ENCODE measurements at regions not wholly inside any gene's neighbourhood (a gene's known extent, or its start where the extent isn't known, plus 50 kb on each side); places are given as distances from the start of the nearest gene placed in this dataset.

DNA sequence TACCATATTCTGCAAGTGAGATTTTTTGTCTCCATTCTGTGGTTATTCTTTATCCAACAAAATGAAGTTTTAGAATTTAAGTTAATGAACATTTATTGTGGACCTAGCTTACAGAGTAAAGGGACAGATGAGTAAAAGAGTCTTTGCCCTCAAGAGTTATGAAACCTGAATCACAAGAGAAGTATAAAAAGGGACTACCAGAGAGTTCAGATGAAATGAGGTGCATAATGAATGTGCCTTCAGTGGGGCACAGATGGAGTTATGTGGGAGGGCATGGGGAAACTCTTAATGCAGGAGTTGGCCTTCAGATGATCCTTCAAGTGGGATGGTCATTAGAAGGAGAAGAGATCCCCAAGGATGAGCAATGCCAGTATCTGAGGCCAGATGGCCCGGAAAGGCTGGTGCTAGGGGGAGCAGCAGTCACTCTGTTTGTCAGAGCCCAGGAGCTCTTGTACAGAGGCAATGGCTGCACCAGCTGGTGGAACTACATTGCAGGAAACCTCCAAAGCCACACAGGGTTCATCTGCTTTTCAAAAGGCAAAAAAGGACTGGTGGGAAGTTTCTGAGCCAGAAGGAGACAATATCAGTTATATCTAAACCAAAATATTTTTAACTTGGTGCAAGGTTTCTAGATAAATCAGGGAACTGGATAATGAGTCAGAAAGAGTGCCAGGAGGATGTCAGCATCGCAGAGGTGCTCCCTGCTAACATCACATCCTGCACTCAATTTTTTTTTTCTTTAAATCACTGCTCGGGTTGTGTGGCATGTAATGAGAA, 162.0 kb downstream of the KLF6 start:
- no peak for DNase-seq

DNA sequence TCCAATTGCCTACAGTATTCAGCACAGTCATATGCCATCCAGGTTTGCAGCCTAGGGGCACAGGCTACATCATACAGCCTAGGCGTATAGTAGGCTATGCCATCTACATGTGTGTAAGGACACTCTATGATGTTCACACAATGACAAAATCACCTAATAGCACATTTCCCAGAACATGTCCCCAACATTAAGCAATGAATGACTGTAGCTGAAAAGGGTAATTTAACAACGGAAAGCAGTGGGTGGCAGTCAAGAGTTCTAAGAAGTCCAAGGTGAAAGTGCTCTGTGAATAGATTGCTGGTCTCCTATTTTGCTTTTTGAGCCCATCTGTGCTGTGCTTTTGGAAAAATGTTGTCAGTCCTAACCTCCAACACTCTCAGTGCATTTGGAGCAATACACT, 162.6 kb downstream of the KLF6 start:
- peak; percentile 12 for DNase-seq

DNA sequence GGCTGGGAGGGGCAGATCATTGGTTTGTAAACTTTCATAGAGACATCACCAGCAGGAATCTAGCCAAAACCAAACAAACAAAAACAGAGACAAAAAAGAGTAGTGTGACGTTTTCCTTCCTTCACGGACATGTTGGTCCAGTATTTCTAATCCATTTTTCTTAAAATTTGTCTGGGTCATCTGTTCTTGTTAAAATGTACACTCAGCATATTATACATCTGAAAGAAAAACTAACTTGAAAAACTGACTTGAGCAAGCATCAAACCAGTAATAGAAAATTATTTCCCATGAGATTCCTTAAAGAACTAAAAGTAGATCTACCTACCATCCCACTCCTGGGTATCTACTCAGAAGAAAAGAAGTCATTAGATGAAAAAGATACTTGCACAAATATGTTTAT, 164.2 kb downstream of the KLF6 start:
- DNase-seq, result no peak

DNA sequence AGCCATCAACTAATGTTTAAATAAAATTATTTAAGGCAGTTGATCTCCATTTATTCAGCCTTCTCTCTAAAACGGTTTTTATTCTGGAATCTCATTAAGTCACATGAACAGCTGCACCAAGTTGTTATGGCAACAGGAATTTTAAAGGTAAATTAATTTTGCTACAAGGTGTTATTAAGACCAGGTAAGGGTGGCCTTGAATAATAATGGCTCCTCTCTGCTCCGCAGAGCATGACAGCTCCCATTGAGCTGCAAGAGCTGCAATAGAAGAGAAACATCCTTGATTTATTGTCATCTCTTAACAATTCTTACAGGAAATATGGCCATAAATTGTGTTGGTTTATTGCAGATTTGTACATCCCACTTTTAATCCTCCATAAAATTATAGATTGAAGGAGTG, 165.8 kb downstream of the KLF6 start:
- DNase-seq, result no peak

DNA sequence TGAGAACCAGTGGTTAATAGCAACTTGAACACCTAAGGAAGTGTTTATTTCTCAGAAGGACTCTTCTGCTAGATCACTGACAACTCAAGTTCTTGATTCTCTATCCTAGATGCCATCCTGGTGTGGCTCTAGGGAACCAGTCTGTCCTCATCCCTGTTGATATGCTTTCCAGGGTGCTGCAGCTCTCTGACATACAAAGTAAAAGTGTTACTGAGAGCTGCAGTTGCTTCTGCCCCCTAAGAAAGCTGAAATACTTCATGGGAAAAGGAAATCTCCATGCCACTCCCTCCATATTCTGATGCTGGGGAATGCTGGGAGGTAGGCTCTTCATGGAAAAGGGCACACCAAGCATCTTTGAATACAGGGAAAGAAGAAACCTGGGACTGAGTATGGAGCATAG, 168.1 kb downstream of the KLF6 start:
- DNase-seq, result no peak

DNA sequence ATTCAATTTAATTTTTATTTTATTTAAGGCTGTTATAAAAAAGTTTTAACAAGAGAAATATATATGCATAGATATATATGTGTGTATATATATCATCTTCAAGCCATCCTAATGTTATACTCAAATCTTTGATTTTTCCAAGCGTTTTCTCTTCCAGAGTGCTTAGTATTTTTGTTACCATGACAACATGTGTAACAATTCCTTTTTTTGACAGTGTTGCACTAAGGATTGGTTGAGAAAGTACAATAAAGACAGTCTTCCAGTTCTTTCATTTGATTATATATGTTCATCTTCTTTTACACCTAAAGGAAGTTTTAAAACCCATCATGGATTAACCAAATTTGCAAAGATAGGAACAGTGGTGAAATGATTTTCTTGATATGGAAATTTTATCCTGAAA, 171.7 kb downstream of the KLF6 start:
- DNase-seq, result no peak

DNA sequence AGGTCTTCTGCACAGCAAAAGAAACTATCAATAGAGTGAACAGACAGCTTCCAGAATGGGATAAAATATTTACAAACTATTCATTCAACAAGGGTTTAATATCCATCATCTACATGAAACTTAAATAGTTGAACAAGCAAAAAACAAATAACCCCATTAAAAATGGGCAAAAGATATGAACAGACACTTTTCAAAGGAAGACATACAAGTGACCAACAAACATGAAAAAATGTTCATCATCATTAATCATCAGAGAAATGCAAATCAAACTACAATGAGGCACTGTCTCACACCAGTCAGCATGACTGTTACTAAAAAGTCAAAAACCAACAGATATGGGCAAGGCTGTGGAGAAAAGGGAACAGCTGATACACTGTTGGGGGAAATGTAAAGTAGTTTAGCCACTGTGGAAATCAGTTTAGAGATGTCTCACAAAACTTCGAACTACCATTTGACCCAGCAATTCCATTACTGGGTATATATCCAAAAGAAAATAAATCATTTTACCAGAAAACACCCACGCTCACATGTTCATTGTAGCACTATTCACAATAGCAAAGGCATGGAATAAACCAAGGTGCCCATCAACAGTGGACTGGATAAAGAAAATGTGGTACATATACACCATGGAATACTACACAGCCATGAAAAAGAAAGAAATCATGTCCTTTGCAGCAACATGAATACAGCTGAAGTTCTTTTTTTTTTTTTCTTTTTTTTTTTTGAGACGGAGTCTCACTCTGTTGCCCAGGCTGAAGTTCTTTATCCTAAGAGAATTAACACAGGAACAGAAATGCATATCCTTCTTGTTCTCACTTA, 172.6 kb downstream of the KLF6 start:
- DNase-seq, result no peak

DNA sequence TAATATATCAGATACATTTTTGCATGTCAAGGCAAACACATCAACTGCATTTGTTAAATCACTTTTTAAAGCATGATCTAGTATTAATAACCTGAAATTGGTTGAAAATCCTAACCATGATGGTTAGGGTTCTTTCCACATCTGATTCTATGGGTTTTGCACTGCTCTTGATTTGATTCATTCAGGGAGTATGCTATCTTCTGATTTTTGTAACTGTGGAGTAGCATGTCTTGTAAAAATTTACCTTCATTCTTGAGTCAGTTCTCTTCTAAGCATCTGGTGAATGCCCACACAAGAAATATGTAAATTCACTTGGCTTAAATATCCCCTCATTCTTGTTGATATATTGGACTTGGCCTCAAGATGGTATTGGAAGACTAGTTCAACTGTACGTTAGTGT, 178.7 kb downstream of the KLF6 start:
- DNase-seq, result no peak

DNA sequence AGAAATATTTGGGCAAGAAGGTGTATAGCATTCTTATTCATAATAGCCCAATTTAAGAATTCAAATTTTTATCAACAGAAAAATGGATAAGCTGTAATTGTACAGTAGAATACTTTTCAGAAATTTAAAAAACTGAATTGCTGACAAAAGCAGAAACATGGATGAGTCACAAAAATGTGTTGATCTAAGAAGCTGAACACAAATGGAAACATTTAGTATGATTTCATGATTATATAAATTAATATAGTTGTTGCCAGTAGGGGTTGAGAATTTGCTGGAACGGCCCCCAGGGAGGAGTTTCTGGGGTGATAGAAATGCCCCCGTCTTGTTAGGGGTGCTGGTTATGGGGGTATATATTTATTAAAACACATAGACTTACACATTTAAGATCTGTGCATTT, 179.1 kb downstream of the KLF6 start:
- DNase-seq, result no peak

DNA sequence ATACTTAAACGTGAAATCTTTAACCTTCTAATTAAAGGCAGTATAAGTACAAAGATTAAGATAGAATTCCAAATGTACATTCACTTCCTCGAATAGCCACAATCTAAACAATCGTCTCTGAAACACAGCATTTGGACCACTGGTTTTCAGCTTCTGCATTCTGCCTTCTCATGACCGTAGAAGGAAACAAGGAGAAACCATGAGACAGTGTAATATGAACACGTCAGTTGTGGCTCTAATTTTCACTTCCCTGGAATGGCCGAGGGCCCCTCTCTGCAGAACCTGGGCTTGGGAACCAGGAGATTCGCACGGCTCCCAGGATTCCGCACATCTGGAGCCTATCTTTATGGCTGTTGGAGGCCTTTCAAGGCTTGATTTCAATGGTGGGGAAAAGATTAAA, 189.3 kb downstream of the KLF6 start:
- DNase-seq, result no peak

DNA sequence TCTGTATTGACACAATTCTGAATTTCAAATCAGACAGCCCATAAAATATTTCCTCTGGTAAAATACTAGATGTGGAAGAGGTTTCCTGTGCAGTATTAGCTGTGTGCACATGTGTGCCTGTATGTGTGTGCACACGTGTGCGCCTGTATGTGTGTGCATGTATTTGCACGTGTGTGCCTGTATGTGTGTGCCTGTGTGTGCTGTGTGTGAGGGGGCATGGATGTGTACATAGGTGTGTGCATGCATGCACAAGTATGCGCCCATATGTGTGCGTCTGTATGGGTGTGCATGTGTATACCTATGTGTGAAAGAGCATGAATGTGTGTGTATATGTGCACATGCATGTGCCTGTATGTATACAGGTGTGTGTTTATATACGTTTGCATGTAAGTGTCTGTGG, 191.4 kb downstream of the KLF6 start:
- no peak for DNase-seq

DNA sequence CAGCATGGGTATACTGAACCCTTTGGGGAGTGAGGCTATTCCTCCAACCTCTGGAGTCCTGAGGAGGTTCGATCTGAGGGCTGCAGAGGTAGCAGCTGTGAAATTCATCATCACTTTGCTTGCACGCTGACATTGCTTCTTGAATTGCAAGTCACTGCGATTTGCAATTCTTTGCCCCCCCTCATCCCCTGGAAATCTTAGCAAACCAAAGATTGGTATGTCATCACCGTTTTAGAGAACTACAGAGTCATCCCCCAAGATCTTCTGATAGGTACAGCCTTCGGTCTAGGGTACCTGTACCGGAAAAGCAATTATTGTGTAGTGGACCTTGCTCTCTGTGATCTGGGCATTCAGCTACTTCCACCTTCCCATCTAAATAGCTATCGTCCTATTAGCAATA, 192.6 kb downstream of the KLF6 start:
- DNase-seq, result peak; percentile 16

DNA sequence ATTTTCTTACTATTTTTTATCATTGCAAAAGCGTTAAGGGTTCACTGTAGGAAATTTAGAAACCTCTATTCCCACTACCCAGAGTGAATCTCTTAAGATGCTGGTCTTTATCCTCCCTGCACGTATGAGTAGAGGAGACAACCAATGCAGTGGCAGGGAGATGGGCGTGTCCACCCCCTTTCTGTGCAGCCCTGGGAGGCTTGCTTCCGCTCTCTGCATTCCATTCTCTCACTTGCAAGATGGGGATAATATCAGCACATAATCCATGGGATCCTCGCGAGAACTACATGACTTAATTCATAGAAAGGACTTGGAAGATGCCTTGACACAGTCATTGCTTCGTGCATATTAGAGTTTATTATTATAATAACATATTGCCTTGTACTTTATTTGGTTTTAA, 196.2 kb downstream of the KLF6 start:
- DNase-seq, result no peak

DNA sequence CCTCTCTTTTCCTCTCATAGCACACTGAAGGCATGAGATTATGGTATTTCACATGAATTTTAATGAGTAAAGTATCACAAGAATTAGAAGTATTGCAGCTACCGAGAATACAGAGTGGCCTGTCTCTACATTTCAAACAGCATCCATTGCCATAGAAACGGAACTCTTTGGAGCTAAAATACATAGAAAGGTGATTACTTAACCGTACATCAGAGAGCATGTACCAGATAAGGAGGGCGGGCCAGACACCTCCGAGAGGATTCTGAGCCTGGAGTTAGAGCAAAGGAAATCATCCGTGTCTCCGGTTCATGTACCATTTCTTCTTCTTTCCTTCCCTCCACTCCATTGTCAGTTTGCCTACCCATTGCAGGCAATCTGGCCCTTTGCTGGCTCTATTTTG, 196.7 kb downstream of the KLF6 start:
- DNase-seq, result no peak

DNA sequence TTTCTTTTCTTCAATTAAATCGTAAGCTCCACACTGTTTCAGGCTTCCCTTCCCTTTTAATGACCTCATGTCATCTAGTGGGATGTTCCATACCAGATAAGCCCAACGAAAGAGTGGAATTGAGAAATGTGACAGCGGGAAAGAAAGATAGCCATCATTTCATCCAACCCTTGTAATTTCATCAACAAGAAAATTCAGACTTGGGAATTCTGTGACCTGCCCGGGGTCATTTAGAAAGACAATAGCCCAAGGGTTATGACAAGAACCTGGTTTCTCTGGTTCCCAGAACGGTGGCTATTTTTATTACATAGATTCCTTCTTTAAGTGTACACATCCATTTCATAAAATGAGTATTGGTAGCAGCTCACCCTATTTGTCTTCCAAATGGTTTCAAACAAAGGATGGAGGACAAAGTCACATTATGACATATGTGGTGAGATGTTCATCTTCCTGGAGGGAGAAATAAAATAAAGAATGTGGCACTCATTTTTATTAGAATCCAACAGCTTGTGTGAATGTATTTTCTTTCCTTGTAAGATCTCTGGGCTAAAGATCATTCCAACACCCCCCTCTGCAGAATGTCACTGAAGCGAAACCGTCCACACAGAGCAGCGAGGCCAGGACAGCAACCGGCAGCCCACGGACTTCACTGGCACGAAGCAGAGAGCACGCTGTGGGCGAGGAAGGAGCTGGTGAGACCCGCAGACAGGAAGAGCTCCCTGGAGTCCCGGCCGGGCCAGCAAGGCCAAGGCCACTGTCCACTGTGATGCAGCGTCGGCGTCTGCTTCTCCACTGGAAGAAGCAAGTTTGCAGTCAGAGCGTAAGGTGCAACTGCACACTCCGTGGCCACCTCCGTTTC, 199.9 kb downstream of the KLF6 start:
- DNase-seq, result no peak

DNA sequence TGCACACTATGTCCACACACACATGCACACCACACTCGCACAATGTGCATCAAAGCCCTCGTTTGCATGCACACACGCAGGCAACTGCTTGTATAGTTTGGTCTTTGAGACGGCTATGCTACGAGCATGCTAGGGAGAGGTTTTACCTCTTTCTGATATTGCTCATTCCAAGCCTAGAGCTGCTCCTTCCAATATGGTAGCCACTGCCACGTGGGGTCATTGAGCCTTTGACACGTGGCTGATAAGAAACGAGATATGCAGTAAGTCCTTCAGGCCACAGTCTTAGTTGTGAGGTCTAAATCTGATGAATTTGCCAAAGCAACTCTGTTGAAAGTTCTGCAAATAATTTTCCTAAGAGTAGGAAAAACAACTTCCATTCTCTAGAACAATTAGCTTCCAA, 204.4 kb downstream of the KLF6 start:
- DNase-seq, result no peak

DNA sequence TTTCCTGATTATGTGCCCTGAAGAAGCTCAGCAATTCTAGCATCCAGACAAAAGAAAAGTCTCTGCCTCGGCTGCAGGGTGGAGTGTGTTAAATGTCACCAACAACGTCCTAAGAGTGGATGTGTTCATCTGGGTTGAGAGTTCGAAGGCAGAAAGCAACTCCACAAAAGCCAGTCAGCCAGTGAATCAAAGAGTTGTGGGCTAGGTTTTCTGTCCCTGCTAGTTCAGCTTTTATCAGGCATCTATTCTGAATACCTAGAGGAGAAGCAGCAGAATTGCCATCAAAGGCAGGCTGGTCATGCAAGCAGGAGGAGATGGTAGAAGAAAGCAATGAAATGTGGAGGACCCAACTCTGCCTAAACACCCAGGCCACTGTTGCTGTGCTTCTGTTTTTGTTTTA, 205.2 kb downstream of the KLF6 start:
- DNase-seq, result no peak

DNA sequence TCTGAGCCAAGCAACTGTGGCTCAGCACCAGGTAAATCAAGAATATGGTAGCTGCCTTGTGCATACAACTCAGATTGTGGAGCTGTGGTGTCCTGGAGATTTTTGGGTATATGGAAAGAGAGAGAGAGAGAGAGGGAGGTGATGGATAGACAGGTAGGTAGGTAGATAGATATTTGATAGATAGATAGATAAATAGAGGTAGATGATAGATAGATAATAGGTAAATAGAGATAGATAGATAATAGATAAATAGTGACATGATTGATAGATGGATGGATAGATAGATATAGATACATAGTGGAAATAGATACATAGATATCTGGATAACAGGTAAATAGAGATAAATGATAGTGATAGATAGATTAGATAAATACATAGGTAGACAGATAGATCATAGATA, 206.3 kb downstream of the KLF6 start:
- DNase-seq, result no peak

DNA sequence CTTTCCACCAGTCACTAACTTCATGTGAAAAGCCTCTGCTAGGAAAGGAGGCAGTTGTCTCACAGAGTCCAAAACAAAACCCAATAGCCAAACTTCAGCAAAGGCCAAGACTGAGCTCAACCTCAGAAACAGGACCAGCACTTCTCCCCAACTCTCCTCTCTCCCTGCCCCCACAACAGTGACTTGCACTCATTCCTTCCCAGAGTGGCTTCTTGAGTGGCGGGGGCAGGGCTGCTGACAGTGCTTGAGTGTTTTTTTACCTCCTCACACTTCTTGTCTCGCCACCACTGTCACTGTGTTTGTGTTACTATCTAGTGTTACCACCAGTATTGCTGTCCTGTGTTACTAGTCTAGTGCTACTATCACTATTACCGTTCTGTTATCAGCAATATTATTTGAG, 206.8 kb downstream of the KLF6 start:
- DNase-seq, result no peak

DNA sequence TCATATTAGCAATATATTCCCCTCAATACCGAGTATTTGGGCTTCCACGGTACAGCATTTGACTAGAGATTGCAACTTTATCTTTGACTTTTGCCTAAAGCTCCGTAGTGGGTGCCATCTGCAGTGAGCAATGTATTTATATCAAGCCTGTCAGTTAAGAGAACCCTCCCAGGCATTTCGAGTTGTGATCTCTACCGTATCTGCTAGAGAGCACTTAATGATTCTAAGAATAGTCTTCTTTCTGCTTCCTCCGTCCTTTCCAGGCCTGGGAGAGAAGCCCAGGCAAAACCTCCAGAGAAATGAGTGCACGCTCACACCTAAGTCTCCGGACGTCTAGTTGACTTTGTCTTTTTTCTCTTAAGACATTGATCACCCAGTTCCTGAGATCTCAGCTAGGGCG, 210.6 kb downstream of the KLF6 start:
- DNase-seq, result no peak

DNA sequence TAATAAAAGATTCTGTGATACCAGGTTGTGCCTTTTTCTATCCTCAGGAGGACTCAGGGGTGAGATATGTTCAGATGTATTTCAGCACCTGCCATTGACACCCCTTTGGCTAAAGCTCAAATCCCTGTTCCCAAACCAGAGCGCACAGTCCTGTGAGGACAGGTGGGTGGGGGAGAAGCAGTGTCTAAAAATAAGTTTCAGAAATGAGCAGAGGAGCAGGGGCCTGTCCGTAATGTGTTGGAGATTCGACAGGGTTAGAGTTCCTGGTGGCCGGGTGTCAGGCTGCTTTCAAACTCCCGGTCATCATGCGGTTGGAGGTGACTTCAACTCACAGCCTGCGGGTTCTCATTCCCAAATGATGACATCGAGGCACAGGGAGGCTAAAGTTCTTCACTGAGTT, 211.5 kb downstream of the KLF6 start:
- no peak for DNase-seq

DNA sequence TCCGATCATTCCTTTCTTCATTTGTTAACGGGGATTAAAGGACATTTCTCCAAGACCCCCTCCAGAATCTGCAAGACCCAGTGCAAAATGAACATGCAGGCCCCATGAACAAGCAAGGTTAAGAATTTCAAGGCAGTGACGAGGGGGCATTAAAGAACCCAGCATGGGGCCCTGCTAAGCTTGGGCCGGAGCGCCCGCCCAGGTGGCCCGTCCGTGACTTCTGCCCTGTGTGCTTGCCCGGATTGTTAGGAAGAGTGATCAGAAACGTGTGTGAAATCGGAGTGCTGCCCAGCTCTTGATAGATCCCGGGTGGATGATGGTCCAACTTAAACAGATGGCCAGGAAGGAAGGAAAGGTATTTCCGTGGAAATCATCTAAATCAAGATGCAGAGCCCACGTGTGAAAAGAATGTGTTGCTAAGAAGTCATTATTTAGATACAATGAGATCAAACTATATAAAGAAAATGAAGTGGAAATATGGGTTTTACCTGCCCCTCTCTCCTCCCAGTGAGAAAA, 213.6 kb downstream of the KLF6 start:
- DNase-seq, result no peak

DNA sequence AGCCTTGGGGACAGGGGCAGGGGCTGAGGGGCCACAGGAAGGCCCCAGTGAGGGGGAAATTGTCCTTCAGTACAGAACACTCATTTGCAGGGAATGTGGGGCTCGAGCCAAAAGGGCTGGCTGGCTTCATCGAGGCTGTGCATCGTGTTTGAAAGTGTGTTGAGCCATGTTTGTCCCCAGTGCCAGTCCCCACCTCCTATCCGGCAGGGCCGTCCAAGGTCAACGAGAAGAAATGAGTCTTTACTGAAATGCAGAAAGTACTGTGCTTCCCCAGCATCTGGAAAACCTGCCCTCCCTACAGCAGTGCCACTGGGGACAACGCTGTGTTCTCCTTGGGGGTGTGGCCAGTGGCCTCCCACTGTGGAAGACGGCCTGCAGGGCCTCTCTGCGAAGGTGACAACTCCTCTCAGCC, 214.1 kb downstream of the KLF6 start:
- no peak for DNase-seq
